GM18511 (cell line): ENCODE measurements at regions not wholly inside any gene's neighbourhood (a gene's known extent, or its start where the extent isn't known, plus 50 kb on each side); places are given as distances from the start of the nearest gene placed in this dataset.

ENCODE experiments used
- ATAC-seq: cut with Tn5 transposase; IDR thresholded peaks from one replicate; pipeline ENCODE4 v1.9.1; 2021; ENCODE audit warnings: mild to moderate bottlenecking, moderate library complexity; ENCODE audit not compliant: unreplicated experiment

DNA sequence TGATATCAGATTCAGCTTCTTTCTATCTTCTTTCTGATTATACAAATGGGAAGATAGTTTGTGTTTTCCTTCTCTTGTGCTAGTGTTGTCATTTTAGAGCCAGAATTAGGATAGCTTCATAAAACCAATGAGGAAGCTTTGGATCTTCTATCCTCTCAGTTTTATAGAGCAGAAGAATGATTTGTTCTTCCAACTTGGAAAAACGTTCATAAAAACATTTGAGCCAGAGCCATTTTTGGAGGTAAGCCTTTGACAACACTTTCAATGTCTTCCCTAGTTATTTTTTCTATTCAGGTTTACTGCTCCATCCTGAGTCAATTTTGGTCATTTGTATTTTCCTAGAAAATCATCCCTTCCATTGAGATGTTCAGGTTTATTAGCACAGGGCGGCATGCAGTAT is 91.2 kb upstream of the MYOCD start:
- ATAC-seq = no peak

DNA sequence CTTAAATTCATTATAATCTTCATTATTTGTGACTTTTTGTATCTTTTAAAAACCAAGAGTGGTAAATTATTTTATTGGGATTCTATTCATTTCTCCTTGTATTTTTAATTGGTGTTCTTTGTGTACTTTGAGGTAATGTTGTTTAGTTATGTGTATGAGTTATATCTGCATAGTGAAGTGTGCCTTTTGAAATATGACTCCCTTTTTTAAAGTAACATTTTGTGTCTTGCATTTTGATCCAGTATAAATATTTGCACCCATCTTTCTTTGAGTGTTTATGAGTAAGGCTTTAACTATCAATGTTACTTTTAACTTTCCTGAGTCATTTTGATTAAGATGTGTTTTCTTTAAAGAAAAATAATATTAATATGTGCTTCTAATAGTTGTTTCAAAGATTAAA is 90.0 kb upstream of the MYOCD start:
- ATAC-seq = no peak

DNA sequence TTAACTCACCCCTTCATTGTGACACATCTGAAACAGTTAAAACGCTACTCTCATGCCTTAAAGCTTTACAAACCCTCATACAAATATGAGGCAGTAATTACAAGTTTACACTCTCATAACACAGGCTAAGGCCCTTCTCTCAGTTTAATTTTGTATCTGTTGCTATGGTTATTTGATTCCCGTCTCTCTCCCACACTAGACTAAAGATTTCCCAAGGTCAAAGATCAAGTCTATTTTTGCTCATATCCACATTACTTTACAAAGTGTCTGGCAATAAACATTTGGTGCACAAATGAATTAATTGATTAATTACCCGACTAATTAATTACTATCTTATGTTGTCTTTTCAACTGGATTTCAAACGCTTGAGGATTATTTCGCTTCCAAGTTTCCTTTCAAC is 86.4 kb upstream of the MYOCD start:
- no peak for ATAC-seq

DNA sequence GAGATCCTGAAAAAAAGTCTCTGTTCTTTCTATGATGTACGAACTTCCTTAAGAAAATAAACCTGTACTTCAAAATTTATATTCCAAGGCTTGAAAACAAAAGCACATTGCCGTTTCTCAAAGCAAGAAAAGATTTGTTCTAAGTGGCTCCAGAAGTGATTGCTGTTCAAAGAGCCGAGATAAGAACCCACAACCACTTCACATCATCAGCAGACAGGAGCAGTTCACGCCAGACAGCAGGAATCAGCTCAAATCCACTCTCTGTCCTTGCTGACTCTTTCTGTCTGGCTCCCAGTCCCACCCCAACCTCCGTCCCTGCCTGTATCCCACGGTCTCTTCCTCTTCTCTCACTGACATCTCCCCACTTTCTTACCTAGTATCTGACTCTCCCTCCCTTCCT is 85.0 kb upstream of the MYOCD start:
- ATAC-seq = no peak

DNA sequence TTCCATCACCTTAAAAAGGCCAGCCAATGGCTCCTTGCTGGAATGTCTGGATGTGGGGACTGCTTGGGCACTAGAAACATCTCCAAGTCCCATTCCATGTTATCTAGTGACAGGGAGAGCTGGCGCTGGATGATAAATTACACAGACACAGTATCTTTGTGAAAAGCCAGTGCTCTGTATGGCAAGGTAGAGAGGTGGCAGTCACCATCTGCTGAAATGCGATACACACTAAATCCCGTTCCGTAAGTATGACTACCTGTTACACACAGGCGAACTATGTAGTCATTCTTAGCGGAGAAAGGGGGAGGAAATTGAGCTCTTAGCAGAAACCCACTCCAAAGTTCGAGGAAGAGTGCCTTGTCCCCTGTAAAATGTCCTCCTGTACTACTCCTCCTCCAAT is 81.0 kb upstream of the MYOCD start:
- no peak for ATAC-seq

DNA sequence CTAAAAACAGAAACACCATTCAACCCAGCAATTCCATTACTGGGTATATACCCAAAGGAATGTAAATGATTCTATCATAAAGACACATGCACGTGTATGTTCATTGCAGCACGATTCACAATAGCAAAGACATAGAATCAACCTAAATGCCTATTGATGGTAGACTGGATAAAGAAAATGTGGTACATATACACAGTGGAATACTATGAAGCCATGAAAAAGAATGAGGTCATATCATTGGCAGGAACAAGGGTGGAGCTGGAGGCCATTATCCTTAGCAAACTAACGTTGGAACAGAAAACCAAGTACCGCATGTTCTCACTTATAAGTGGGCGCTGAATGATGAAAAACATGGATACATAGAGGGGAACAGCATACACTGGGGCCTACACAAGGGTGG is 77.2 kb upstream of the MYOCD start:
- no peak for ATAC-seq

DNA sequence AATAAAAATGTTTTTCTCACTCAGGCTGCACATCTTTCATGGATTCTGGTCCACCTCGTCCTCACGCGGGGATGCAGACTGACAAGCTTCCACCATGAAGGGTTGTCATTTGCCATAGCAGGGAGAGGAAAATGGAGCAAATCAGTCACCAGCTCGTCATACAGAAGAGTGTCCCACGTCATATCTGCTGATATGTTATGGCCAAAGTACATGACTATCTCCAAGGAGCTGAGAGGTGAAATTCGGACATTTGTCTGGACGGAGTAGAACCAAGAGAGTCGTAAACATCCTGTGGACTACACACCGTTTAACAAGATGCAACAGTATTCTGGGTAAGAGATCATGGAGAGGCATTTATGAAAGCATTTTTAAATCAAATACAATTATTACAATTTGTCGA is 75.3 kb upstream of the MYOCD start:
- ATAC-seq = no peak

DNA sequence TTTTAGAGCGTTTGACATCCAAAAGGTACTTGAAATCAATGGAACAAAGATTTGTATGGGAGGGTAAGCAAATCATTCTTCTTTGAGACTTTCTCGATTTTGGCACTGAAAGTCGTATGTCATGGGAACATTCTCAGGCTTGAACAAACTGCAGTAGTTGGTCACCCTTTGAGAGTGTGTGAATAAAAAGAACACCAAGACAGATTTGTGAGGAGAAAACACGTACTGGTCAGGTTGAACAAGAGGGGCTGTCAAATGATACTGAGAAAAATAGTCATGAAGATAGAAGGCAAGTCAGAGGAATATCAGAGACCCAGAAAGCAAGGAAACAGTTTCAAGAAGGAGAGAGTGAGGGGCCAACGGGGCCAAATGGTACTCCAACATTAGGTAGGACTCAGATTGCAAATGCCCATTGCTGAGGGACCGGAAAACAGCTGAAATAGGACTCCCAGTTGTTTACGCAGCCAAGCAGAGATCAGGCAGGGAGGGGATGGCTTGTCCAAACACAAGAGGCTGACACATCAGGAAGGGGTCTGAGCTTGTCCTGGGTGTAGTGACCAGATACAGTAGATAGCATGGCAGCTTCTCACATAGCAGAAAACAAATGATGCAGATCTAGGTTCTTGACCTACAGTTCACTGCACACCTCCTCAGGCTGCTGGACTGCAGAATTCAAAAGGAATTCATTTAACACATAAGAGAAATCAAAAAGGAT is 74.5 kb upstream of the MYOCD start:
- ATAC-seq = no peak

DNA sequence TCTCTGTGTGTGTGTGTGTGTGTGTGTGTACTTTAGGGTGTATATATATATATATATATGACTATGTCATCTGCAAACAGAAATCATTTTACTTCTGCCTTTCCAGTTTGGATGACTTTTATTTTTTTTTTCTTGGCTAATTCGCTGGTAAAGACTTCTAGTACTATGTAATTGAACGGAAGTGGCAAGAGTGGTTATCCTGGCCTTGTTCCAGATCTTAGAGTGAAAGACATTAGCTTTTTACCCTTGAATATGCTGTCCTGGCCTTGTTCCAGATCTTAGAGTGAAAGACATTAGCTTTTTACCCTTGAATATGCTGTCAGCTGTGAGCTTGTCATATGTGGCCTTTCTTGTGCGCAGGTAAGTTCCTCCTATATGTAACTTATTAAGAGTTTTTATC is 72.7 kb upstream of the MYOCD start:
- no peak for ATAC-seq

DNA sequence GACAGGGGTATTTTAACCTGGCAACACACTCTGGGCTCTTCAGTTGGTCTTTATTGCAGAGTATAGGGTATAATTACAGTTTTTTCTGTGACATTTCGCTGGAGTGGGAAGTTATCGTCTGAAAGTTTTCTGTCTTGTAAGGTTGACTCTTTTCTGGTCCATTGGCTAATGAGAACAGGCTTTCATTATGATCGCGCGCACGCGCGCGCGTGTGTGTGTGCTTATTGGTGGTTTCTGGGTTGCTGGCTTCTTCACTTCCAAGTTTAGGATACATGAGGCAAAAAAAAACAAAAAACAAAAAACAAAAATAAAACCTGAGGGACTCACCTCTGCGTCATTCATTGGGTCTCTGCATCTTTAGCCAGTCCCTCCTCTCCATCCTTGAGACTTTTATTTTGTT is 68.7 kb upstream of the MYOCD start:
- no peak for ATAC-seq

DNA sequence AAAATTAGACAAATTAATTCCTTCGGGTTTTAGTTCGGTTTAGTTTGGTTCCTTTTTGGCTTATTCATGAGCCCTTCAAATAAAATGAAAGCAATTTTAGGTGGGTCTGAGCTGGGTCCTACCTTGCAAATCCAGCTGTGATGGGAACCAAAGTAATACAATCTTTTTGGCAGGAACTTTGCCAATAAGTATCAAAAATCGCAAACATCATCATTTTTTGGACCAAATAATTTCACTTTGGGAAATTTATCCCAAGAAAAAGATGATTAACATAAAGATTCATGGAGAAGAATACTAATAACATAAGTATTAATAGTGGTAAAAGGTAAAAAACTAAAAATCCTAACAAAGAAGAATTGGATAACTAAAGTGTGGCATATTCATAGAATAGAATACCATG is 67.8 kb upstream of the MYOCD start:
- no peak for ATAC-seq

DNA sequence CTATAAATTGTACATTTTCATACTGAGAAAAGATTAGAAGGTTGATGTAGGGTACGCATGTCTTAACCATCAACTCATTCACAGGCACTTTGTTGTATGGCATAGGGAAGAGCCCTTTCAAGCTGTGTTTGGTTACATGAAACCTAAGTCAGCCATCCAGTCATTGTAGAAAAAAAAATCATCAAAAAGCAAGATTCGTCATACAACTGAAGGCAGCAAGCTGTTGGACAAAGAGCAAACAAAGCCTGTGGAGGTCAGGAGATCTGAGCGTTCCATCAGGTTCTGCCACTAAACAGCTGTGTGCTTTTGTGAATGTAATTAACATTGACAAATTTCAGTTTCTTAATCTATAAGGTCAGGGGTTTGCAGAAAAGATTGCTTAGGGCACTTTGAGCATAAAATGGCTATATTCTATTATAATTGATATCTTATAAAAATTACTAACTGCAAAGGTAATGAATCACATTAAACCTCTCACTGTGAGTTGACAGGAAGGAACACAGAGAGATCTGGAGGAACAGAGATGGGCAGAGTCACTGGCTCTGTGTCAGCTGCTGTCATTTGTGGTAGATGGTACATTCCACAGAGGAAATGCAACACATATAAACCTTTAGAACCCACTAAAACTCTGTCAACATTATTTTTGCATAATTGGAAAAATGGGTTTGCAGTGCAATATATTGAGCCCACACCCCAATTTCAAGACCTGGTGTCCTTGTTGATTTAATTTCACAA is 66.3 kb upstream of the MYOCD start:
- ATAC-seq = no peak

DNA sequence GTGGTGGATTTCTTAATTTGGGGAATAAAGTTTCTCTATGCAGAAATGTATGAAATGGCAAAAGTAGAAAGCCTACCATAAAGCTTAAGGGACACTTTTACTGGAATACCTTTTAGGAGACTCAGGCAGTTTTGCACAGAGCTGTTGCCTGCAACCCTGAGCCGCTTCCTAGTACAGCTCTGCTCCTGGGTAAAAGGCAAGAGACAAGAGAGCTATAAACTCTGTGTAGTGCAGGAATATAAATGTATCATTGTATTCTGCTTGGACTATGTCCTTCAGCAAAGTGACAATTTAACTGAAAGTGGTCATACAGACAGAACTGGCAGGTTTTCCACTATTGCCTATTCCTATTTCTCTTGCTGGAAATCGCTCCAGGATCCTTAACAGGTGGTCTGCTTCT is 65.3 kb upstream of the MYOCD start:
- ATAC-seq = no peak

DNA sequence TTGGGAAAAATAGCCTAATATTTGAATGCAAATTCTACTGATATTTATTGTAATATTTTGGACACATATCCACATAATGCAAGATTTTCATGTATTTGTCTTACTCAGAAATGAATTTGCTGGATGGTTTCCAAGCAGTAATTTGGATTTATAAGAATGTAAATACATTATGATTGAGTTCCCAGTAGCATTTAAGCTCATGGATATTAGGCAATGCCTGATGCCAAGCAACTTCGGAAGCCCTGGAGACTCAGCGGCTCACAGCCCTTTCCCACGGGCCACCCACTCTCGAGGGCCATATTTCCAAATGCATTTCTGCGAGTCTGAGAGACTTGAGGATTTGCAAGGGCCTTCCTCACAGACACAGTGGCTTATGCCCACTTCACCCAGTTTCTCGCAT is 62.1 kb upstream of the MYOCD start:
- ATAC-seq = no peak

DNA sequence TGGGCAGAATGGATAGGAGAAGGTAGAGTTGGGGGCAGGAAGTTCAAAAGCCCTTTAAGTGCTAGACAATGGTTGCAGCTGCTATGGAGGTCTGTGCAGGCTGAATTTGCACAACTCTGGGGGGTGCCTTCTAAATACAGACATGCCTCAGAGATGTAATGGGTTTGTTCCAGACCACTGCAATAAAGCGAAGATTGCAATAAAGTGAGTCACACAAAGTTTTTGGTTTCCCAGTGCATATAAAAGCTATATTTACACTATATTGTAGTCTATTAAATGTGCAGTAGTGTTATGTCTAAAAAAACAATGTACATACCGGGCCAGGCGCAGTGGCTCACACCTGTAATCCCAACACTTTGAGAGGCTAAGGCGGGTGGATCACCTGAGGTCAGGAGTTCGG is 60.5 kb upstream of the MYOCD start:
- no peak for ATAC-seq

DNA sequence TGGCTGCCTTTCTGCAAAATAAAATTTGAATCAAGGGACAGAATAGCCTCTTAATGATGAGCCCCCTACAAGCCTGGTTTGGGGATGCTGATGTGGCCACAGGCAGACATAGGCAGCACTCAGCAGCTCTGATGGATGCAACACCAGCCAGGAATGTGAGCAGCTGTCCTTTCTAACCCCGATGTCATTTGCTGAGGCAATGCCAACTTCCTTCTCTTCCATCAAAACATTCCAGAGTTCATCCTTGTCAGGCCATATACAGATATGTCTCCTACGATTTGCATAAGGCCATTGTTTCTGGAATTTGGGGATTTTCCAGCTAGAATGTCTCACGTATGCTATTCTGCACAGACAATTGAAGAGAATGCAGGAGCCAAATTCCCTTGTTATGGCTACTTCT is 52.1 kb upstream of the MYOCD start:
- no peak for ATAC-seq
